ENCODE measurements at regions not wholly inside any gene's neighbourhood (a gene's known extent, or its start where the extent isn't known, plus 50 kb on each side); places are given as distances from the start of the nearest gene placed in this dataset.

DNA sequence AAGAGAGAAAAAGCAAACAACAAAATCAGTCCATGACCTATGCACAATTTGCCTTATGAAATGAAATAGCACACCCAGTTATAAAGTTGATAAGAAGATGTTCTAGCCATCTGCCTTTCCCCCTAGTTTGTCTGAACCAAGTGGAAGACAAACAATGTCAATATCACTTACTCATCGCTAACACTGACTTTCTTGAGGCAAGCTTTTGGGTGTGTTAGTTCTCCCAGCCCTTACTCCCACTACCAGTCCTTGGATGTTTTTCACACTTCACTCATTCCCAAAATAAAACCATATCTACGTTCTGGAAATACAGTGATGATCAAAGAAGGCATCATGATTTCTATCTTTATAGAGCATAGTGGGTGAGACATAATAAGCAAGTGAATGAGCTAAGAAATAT, 393.8 kb downstream of the PCDH20 start:
- DNase-seq: no peak

DNA sequence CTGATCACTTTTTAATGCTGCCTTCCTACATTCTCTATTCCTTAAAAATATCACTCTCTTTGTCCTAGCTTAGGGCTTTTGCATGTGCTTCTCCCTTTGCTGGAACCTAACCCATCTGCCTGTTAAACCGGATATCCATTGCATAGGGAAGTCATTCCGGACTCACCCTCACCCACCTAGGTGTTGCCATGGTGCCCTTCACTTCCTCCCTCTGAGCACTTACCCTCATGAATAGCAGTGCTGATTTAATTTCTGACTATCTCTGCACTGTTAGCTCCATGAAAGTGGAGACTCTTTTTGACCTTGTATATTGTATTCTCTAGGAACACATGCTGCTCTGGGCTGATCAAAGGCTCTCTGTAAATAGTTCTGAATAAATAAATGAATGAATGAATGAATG, 401.9 kb downstream of the PCDH20 start:
- DNase-seq: no peak

DNA sequence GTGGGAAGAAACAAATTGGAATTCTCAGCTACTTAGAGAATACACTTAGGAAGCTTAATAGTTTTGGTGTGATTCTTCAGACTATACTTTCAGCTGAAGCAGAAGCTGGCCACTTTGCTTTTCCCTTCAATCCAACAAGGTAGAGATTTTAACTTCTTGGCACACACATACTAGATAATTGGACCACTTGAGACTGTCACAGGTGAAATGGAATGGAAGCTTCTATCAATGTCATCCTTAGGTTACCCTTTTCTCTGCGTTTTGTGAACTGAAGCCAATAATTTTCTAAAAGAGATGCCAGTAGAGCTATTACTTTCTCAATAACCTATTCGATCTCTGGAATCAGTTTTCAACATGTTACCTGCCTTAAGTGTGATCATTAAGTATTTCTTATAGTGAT, 405.3 kb downstream of the PCDH20 start:
- DNase-seq: no peak

DNA sequence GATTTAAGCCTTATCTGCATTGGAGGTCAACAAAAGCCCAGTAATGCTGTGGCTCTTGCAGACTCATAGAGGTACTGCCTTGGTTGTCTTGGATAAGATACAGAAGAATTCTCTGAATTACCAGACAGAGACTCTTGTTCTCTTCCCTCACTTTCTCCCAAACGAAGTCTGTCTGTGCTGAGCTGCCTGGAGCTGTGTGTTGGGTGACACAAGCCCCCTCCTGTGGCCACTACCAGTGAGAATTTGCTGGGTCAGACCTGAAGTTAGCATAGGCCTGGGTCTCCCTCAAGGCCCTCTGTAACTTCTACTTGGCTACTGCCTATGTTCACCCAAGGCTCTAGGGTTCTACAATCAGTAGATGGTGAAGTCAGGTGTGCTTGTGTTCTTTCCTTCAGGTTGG, 413.0 kb downstream of the PCDH20 start:
- no peak for DNase-seq

DNA sequence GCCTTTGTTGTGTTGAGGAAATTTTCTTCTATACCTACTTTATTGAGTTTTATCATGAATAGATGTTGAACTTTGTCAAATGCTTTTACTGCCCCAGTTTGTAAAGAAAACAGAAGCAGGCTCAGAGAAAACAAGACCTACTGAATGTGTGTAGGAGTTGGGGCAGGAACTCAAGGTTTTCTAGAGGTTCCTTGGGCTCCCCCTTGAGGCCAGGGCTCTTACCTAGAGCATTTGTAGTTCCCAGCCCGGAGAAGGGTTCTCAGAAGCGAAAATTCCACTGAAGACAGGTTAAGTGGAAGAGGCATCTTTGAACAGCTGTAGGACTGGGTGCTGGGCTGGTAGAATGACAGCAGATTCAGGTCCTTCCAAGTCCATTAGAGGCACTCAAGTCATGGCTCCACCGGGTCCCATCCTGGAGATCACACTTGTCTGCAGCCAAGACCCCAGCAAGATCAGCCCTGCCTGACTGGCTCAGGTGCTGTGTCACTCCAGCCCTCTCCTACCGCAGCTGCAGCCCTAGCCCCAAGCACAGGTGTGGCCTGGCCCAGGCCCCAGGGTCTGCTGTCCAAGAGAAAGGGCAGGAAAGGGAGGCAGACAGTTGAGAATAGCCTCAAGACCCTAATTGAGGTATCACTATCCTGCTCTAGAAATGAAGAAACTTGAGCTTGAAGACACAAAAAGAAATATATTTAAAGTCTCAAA, 425.5 kb downstream of the PCDH20 start:
- DNase-seq: no peak

DNA sequence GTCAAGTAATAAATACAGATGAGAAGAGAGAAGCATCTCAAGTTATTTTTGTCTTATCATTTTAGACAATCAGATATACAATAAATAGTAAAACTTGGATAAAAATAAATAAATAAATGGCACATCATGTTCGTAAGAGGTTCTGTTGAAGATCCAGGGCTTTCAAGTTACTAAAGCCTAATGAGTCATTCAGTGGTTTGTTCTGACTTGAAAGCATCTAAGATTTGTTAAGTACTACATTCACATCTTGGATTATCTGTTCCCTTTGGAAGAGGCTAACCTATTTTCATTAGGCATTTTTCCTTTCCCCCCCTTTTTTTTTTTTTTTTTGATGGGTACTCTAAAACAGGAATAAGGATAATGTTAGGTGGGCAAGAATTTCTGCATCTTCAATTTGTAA, 429.3 kb downstream of the PCDH20 start:
- no peak for DNase-seq

DNA sequence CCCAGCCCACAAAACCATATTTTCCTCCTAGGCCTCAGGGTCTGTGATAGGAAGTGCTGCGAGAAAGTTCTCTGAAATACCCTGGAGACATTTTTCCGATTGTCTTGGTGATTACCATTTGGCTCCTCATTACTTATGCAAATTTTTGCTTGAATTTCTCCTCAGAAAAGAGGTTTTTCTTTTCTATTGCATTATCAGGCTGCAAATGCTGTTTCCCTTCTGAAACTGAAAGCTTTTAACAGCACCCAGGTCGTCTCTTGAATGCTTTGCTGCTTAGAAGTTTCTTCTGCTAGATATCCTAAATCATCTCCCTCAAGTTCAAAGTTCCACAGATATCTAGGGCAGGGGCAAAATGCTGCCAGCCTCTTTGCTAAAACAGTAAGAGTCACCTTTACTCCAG, 434.2 kb downstream of the PCDH20 start:
- DNase-seq: no peak

DNA sequence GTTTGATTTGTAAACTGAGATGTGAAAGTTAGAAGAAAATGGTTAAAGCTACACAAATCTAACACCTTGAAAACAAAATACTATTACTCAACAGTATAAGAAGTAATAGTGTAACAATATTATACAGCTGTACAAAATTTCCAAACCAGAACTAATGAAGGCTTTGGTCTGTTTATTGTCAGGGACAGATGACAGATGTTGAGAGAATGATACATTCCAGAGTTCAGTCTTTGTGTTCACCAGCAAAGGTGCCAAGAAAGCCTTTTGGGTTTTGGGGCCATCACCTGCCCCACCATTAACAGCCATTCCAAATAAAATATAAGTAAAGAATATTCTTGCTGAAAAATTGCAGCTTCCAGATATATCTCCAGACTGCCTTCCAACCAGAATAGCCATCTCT, 439.3 kb downstream of the PCDH20 start:
- DNase-seq: no peak

DNA sequence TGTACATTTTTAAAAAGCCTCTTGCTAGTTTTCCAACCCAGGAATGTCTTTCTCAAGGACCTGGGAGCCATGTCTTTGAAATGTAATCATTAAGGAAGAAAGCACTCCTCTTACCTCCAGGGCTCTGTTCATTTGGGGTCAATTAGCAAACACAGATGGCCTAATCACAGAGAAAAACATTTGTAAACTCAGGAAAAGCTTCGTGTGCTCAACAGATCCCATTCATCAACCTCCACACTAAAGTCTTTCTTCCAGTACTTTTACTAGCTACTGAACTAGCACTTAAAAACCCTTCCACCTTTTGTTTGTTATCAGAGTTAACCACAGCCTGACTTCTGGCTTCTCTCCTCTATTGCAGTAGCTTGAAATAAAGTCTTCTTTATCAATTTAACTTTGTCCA, 441.4 kb downstream of the PCDH20 start:
- DNase-seq: no peak

DNA sequence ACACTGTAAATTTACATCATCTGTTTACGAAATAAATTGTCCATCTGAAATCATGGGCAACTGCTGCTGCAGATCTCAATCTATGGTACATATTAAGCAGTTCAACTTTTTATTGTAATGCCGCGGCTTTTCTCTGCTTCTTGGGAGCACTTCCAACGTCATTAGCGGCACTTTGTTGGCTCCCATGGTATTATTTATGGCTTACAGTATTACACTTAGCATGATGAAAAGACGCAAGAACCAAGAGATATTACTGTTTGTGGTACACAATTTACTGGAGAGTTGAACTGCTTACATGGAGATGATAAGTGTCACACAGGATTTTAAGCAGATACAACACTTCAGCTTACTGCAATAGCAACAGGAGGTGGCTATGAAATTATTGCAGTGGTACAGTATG, 442.1 kb downstream of the PCDH20 start:
- DNase-seq: no peak

DNA sequence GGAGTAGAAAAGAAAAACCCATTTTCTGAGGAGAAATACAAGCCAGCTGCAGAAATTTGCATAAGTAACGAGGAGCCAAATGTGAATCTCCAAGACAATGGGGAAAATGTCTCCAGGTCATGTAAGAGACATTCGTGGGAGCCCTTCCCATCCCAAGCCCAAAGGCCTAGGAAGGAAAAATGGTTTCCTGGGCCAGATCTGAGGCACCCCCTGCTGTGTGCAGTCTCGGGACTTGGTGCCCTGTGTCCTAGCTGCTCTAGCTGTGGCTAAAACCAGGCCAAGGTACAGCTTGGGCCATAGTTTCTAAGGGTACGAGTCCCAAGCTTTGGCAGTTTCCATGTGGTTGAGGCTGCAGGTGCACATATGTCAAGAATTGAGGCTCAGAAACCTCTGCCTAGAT, 444.9 kb downstream of the PCDH20 start:
- DNase-seq: no peak

DNA sequence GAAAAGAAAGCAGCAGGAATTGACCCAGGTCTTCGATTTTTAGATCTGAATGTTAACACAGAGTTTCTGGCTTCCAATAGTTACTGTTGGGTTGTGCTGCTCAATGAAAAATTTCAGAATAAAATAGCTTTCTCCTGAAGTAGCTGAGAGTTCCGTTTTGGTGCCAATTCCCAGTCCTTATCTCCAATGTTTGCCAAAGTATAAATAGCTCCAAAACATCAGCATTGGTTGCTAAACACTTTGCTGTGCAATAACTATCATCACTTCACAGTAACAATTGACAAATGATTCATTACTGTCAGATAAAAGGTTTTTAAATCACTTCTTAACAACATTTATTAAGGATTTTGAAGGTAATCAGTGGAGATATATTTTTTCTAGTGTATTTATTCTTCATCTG, 446.0 kb downstream of the PCDH20 start:
- no peak for DNase-seq

DNA sequence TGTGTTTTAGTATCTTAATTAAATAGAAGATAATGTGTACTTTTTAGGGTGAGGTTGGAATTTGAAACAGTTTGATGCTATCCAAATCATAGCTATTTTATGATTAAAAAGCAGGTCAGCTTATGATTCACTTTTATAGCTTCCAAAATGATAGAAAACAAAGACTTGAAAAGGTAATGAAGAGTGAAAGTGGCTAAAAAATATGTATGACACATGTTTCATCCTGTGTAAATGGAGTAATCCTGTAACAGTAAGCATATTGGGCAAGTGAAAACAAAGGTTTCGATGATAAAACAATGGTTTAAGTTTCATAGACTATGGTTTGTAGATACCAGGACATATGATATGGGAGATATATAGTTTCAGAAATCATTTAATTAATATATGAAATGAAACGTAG, 456.2 kb downstream of the PCDH20 start:
- no peak for DNase-seq

DNA sequence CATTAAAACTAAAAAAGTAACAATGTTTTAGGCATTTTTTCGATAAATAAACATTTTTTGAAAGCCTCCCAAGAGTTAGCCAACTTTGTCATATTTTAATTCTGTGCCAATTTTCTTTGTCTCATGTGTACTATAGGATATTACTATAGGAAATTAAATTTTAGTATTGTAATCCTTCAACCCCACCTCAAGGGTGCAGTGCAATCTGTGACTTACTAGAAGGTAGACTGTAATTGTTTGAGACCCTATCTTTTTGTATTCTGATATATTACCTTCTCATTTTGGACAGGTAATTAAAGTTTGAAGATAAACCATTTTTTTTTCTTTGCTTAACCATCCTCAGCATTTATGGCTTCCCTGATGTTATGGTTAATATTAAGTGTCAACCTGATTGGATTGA, 457.8 kb downstream of the PCDH20 start:
- no peak for DNase-seq

DNA sequence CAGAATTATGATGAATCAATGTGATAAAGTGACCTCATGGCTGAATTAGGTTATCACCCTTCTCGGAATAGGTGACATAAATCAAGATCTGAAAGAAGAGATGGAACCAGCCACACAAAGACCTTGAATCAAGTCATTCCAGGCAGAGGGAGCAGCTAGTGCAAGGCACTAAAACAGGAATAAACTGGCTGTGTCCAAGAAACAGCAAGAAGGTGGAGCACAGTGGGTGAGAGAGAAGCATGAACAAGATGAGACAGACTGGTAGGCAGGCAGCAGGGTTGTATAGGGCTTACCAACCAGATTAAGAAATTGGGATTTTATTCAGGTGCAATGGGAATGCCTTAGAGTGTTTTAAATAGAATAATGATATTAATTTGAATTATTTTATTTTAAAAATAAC, 470.3 kb downstream of the PCDH20 start:
- no peak for DNase-seq

DNA sequence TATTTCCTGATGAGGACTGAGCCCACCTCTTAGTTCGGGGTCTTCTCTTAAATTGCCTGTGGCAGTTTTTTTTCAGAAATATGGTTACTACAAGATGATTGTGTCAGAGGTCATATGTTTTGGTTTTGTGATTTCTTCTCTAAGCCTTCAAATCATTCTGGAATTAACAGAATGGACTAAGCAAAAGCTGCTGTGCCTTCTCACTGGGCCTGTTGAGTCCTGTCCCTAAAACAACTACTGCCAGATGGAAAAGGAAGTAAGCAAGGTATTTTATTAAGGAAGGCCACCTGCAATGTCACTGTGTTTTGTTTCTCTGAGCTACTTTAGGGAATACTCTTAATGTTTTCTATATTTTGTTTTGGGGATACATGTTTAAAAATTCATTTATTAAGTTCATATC, 470.8 kb downstream of the PCDH20 start:
- no peak for DNase-seq

DNA sequence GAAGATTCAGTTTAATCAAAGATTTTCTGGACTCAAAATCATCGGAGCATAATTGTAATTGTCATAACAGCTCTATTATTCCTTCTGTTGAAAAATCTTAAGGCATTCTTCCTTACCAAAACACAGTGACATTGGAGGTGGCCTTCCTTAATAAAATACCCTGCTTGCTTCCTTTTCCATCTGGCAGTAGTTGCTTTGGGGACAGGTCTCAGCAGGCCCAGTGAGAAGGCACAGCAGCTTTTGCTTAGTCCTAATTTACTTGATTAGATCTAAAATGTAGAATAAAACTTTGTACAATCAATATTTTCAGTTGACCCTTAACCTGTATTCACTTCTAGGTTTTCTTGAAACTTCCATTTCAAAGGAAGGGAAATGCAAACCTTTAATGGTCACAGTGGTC, 471.6 kb downstream of the PCDH20 start:
- no peak for DNase-seq

DNA sequence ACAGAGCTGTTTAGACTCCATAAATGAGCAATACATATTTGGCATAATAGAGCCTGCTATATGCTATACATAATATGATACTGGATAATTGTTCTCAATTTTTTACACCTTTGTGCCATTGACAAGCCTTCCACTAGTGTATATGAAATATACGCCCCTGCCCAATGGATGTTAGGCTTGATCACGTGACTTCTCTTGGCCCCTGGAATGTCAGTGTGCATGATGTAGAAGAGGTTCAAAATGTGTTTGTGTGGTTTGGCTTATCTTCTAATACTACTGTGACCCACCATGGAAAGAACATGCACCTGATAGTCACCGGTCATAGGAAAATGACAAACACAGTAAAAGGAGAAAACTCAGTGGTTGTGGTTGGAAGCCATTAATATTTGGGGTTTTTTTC, 479.4 kb downstream of the PCDH20 start:
- DNase-seq: no peak

DNA sequence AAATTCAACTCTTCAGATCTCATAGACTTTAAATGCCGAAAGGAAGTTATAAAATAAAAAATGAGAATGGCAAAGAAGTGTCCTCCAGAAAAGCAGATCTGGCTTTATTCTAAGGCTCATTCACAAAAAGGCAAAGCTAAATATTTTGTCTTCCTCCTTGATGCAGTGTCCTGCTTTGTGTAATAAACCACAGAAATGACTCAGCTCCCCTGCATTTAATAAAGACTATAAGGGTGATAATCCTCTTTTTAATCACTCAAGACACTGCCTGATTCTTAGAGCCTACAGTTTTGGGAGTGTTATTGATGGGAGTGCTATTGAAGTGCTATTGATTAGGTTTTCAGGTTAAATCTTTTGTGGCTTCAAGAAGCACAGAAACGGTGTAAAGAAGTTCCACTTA, 482.0 kb downstream of the PCDH20 start:
- DNase-seq: no peak

DNA sequence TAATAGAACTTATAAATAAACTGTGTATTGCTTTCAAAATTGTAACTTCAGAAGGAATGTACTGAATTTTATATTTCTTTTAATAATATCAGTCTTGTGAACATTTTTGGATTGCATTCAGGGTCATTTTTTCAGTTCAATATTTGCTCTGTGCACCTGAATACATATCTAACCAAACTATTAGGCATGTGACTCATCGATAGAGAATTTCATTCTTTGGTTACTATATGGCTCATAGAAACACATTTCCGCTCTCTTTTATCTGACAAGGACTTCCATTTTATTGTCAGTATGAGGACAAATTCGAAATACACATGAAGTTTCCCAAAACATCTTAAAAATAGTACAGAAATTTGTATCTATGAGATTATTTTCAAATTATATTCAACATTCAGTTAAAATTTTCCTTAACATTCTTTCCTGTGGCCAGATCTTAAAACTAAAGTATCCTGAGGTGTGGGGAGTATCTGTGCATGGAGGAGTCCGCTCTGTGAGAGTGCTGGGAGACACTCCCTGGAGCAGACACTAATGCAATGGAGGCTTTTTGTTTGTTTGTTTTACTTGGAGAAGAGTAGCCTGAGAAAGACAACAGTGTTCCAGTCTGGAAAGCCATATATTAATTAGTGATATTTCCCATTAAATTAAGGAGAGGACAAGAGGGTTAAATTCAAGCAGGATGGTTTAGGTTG, 483.6 kb downstream of the PCDH20 start:
- no peak for DNase-seq

DNA sequence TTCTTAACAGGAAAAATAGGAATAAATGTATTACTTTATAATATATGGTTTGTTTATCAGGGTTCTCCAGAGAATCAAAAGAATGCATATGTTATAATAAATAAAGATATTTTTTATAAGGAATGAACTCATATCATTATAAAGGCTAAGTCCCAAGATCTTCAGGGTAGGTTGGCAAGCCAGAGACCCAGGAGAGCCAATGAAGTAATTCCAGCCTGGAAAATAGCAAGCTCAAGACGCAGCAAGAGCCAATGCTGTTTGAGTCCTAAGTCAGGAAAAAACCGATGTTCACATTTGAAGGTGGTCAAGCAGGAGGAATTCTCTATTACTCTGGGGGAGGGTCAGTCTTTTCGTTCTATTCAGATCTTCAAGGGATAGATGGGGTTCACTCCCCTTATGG, 490.0 kb downstream of the PCDH20 start:
- DNase-seq: no peak

DNA sequence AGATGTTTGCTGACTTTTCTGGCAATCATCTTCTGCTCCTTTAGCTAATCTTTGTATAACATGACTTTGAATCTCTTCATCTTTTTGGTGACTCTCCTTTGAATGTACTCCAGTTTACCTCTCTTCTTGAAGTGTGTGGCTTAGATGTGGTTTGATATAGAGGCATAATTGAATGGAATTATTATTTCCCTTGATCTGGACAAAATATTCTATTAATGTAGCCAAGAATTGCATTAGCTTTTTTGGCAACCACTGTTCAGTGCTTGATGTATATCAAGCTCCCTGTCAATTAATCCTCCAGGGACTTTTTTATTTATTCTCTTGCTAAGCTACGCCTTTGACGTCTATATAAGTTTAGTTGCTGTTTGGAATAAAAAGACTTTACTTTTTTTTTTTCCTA, 490.8 kb downstream of the PCDH20 start:
- DNase-seq: no peak

DNA sequence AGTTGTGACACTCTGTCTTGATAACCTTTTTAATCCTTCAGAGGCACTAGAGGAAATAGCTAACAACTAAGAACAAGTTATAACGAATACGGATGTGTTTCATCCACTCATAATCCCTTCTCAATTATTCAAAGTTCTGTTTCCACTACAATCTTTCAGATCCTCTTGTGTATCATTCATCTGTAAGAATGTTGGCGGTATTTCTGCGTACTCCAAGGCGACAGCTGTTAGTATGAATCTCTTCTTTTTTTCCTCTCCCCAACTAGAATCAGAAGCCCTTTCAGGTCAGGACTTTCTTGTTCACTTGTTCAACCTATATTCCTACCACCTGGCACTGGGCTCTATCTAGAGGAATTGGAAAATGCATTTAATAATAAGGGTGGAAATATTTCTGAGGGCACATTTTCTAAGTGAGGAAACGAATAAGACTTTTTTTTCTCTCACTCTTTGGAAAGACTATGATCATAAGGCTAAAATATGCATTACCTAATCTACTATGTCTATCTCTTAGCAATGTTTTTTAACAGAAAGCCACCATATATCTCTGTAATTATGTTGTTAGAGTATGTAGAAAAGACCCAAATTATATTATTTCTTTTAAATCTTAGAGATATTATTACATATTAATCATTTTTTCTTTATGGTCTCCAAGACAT, 492.9 kb downstream of the PCDH20 start:
- DNase-seq: no peak

DNA sequence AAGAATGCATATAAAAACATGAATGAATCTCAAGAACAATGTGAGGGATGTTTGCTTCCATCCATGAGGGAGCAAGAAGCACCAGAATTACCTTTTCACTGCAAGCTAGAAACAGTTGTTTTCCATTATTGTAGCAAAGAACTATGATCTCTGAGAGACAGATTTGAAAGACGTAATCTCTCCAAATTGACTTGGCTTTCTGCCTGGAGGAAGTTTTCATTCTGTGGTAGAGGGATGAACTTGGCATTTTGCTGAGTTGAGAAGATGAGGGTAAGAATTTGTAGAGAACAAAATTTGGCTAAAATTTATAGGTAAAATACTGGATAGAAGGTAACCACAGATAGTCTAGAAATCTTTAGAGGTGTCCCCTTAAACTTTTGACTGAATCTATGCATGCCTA, 496.8 kb downstream of the TDRD3 start:
- no peak for DNase-seq

DNA sequence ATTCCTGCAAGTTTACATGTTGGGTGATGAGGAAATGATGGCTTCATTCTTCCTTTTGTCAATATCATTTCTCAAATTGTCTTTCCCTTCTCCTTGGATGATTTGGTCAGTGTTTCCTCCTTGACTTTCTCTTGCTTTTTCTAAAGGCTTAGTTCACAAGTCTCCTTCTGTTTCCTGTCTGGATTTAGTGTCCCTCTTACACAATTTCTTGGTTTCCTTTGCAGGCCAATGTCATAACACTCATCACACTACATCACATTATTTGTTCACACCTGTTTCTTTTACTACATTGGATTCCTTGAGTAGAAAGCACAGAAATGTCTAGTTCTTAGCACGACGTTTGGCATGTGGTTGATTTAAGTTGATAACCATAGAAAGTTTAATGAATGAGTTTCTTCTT, 490.7 kb downstream of the TDRD3 start:
- DNase-seq: no peak
